ENCODE measurements at regions not wholly inside any gene's neighbourhood (a gene's known extent, or its start where the extent isn't known, plus 50 kb on each side); places are given as distances from the start of the nearest gene placed in this dataset.

DNA sequence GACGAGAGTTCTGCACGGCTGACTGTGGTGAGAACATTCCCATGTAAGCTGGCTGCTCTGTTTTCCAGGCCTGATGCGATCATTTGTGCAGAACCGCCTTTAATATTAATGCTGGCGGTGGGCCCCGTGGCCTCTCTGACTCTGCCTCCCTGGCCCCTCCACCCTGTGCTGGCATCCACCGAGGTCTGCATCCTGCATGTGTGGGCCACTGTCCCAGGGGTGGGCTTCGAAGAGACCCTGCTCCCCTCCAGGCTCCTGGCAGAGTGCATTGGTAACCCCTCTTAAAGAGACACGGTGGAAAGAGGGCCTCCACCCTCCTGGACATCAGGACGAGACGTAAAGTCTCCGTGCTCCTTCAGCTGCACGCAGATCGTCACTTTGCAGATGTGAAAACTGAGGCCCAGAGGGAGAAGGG lies 67.3 kb upstream of the FAM20C start:
- Histone ChIP-seq H3K4me1 (ENCODE audit: control insufficient read depth, insufficient read depth, low read length) (peaks cover 2% of the 10 kb centered on the region; the same call in 1 of the 2 replicates), H2AFZ (replicated peaks; ENCODE audit: low read length, poor library complexity) (no peak overlapping the region), H4K91ac (ENCODE audit: insufficient read depth, low read depth, low read length) (no peak overlapping the region), H2BK120ac (ENCODE audit: low read depth, low read length) (no peak overlapping the region), H2BK20ac (ENCODE audit: low read depth, low read length) (no peak overlapping the region), H3K4me3 (ENCODE audit: insufficient read depth, low read depth, low read length) (no peak overlapping the region), H4K8ac (ENCODE audit: low read depth in 2 of 2, low read length in 2 of 2) (no peak overlapping the region), H3K9ac (ENCODE audit: low read depth, low read length) (no peak overlapping the region), H3K4ac (ENCODE audit: low read depth, low read length) (no peak overlapping the region), H3K14ac (replicated peaks; ENCODE audit: low read depth, low read length) (no peak overlapping the region), H2BK5ac (ENCODE audit: low read depth, low read length, poor library complexity, severe bottlenecking) (no peak overlapping the region), H3K36me3 (ENCODE audit: control insufficient read depth, insufficient read depth, low read length) (no peaks in the 10 kb centered on the region), H3K79me1 (ENCODE audit: low read depth in 1 of 2, low read length in 2 of 2) (no peaks in the 10 kb centered on the region), H2AK9ac (replicated peaks; ENCODE audit: low read depth, low read length, poor library complexity) (no peak overlapping the region), H2AK5ac (ENCODE audit: low read depth, low read length) (no peak overlapping the region), H3K4me2 (ENCODE audit: low read depth, low read length) (no peak overlapping the region), H3K23ac (ENCODE audit: low read depth, low read length) (no peak overlapping the region), H2BK15ac (ENCODE audit: low read depth, low read length) (no peak overlapping the region), H3K9me3 (ENCODE audit: control insufficient read depth, insufficient read depth, low read length) (no peaks in the 10 kb centered on the region), H4K20me1 (ENCODE audit: insufficient read depth, low read length) (no peaks in the 10 kb centered on the region), H3K27ac (ENCODE audit: insufficient read depth, low read length) (no peak overlapping the region), H4K5ac (ENCODE audit: low read depth, low read length) (no peak overlapping the region), H3K27me3 (ENCODE audit: control insufficient read depth, insufficient read depth, low read length) (peaks cover 4% of the 10 kb centered on the region), H3K18ac (ENCODE audit: low read depth, low read length) (no peak overlapping the region), H3K56ac (ENCODE audit: extremely low read depth, insufficient read depth, low read length) (no peak overlapping the region), H3K9me1 (ENCODE audit: insufficient read depth, low read length) (0 out of 2 replicates have a peak, but pooled peaks cover 4% of the 10 kb centered on the region)
- in situ Hi-C loops (cut with MboI; ENCODE audit: low sequenced_read_pairs) (no loop called here), dilution Hi-C loops (cut with HindIII; ENCODE audit: low sequenced_read_pairs, unreplicated experiment) (no loop called here), intact Hi-C loops (cut with micrococcal nuclease) (no loop called here)
- TF ChIP-seq RFX5 (IDR thresholded peaks at IDR 0.05; ENCODE audit: low read depth, low read length) (no peak), RAD21 (IDR thresholded peaks at IDR 0.05; ENCODE audit: low read length) (no peak), MAZ (IDR thresholded peaks at IDR 0.05; ENCODE audit: borderline replicate concordance, low read depth, low read length) (no peak), CEBPB (IDR thresholded peaks at IDR 0.05; ENCODE audit: low read depth, low read length) (no peak), SMC3 (IDR thresholded peaks at IDR 0.05; ENCODE audit: low read depth, low read length) (no peak), POLR2A (IDR thresholded peaks at IDR 0.05; ENCODE audit: low read depth, low read length) (no peak), BHLHE40 (IDR thresholded peaks at IDR 0.05; ENCODE audit: low read depth, low read length) (no peak), MAFK (IDR thresholded peaks at IDR 0.05; ENCODE audit: low read depth, low read length) (no peak), RCOR1 (IDR thresholded peaks at IDR 0.05; ENCODE audit: insufficient replicate concordance, low read length) (no peak), CHD1 (IDR thresholded peaks at IDR 0.05; ENCODE audit: low read depth, low read length) (no peak), MXI1 (IDR thresholded peaks at IDR 0.05; ENCODE audit: borderline replicate concordance, low read depth, low read length) (no peak)
- TF ChIP-seq, protein P1, sequence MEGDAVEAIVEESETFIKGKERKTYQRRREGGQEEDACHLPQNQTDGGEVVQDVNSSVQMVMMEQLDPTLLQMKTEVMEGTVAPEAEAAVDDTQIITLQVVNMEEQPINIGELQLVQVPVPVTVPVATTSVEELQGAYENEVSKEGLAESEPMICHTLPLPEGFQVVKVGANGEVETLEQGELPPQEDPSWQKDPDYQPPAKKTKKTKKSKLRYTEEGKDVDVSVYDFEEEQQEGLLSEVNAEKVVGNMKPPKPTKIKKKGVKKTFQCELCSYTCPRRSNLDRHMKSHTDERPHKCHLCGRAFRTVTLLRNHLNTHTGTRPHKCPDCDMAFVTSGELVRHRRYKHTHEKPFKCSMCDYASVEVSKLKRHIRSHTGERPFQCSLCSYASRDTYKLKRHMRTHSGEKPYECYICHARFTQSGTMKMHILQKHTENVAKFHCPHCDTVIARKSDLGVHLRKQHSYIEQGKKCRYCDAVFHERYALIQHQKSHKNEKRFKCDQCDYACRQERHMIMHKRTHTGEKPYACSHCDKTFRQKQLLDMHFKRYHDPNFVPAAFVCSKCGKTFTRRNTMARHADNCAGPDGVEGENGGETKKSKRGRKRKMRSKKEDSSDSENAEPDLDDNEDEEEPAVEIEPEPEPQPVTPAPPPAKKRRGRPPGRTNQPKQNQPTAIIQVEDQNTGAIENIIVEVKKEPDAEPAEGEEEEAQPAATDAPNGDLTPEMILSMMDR (conservative IDR thresholded peaks at IDR 0.05; ENCODE audit: low read depth, low read length) = no peak
- TF ChIP-seq, protein P2, sequence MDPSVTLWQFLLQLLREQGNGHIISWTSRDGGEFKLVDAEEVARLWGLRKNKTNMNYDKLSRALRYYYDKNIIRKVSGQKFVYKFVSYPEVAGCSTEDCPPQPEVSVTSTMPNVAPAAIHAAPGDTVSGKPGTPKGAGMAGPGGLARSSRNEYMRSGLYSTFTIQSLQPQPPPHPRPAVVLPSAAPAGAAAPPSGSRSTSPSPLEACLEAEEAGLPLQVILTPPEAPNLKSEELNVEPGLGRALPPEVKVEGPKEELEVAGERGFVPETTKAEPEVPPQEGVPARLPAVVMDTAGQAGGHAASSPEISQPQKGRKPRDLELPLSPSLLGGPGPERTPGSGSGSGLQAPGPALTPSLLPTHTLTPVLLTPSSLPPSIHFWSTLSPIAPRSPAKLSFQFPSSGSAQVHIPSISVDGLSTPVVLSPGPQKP (IDR thresholded peaks at IDR 0.05; ENCODE audit: borderline replicate concordance, low read depth, low read length) = no peak
- TF ChIP-seq, protein P3, sequence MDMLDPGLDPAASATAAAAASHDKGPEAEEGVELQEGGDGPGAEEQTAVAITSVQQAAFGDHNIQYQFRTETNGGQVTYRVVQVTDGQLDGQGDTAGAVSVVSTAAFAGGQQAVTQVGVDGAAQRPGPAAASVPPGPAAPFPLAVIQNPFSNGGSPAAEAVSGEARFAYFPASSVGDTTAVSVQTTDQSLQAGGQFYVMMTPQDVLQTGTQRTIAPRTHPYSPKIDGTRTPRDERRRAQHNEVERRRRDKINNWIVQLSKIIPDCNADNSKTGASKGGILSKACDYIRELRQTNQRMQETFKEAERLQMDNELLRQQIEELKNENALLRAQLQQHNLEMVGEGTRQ (IDR thresholded peaks at IDR 0.05; ENCODE audit: low read depth, low read length) = no peak
- WGBS, 2 experiments (ENCODE audit: extremely low coverage in 2 of 2, insufficient read length in 1 of 2) = 69% methylated on average over 9 of the region's 14 CpGs; no CpG with 5 or more reads in 1 of the 2 experiments
- POLR2A ChIA-PET (ENCODE audit: unreplicated experiment) = no interaction called here
- CTCF ChIA-PET = no interaction called here
- BruUV-seq (replicated peaks) = no TSS peak
- ATAC-seq (ENCODE audit: low read depth) (no peak), DNase-seq (no peak)

All from IMR-90 (cell line).